ENCODE measurements at regions not wholly inside any gene's neighbourhood (a gene's known extent, or its start where the extent isn't known, plus 50 kb on each side); places are given as distances from the start of the nearest gene placed in this dataset.

DNA sequence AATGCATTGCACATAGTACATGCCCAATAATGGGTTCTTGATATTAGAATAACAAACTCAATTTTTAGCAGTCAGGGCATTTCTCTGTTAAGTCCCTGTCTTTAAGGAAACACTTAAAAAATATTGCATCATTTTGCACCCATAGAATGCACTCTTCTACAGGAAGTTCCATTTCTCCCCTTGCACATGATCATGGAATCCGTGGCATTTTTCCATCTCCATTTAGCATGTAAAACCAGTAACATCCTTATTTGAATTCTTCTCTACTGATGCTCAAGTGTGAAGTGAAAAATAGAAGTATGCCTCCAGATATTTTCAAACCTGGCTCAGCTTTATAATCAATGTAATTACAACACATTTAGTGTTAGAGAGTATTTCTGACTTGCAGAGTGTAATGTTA lies 192.8 kb downstream of the RWDD3 start:
- H3K27ac ChIP-seq = no peak overlapping the region
- no peak overlapping the region for H3K4me3 ChIP-seq
- ATAC-seq (no peak), DNase-seq (no peak)
- H3K9me3 ChIP-seq = no peaks in the 10 kb centered on the region
- H3K4me1 ChIP-seq = no peaks in the 10 kb centered on the region
- no peaks in the 10 kb centered on the region for H3K36me3 ChIP-seq
- intact Hi-C loops (cut with DNase I; ENCODE audit: low total_unique reads) (no loop called here), in situ Hi-C loops (cut with MboI; ENCODE audit: low sequenced_read_pairs in 4 of 4) (no loop called here)
- no peak for TF ChIP-seq POLR2A (IDR thresholded peaks at IDR 0.05)
- no peak for TF ChIP-seq CTCF (IDR thresholded peaks at IDR 0.05 in 4 of 5, conservative IDR thresholded peaks at IDR 0.05 in 1 of 5)
- H3K27me3 ChIP-seq = no peaks in the 10 kb centered on the region

- no peaks in the 10 kb centered on the region for H3K27me3 ChIP-seq
- in situ Hi-C loops (cut with MboI; ENCODE audit: low sequenced_read_pairs in 4 of 4) (no loop called here), intact Hi-C loops (cut with DNase I; ENCODE audit: low total_unique reads) (no loop called here)
- no peak overlapping the region for H3K27ac ChIP-seq
- no peak for TF ChIP-seq CTCF (IDR thresholded peaks at IDR 0.05 in 4 of 5, conservative IDR thresholded peaks at IDR 0.05 in 1 of 5)
- TF ChIP-seq POLR2A (IDR thresholded peaks at IDR 0.05) = no peak
- no peak for DNase-seq
- H3K36me3 ChIP-seq = no peaks in the 10 kb centered on the region
- no peak for ATAC-seq
- no peak overlapping the region for H3K4me3 ChIP-seq
- H3K9me3 ChIP-seq = no peaks in the 10 kb centered on the region
- no peaks in the 10 kb centered on the region for H3K4me1 ChIP-seq
These were observed 193.5 kb downstream of the RWDD3 start for GRCh38 chr1:95427525-95427924.

DNA sequence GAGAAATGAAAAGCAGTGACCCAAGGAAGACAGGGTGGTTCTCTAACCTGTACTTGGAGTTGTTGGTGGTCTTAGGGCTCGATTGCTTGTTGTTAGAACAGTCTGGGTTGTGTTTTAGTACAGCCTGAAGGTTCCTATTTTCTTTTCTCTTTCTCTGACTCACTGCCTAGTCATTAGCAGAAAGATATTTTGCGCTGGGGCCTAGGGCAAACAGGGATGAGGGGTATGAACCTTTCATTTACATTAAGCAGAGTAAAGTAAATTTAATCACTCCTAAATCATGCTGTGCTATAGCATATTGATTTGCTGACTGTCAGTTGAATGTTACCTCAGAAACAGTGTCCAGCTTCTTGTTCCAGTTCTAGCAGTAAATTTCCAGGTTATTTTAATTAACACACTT lies 197.2 kb downstream of the RWDD3 start:
- Histone ChIP-seq H3K4me1 (no peaks in the 10 kb centered on the region), H3K9me3 (no peaks in the 10 kb centered on the region), H3K27me3 (no peaks in the 10 kb centered on the region), H3K27ac (no peak overlapping the region), H3K36me3 (no peaks in the 10 kb centered on the region), H3K4me3 (no peak overlapping the region)
- in situ Hi-C loops (cut with MboI; ENCODE audit: low sequenced_read_pairs in 4 of 4) (no loop called here), intact Hi-C loops (cut with DNase I; ENCODE audit: low total_unique reads) (no loop called here)
- DNase-seq = no peak
- TF ChIP-seq POLR2A (IDR thresholded peaks at IDR 0.05) = no peak
- no peak for TF ChIP-seq CTCF (IDR thresholded peaks at IDR 0.05 in 4 of 5, conservative IDR thresholded peaks at IDR 0.05 in 1 of 5)
- no peak for ATAC-seq

DNA sequence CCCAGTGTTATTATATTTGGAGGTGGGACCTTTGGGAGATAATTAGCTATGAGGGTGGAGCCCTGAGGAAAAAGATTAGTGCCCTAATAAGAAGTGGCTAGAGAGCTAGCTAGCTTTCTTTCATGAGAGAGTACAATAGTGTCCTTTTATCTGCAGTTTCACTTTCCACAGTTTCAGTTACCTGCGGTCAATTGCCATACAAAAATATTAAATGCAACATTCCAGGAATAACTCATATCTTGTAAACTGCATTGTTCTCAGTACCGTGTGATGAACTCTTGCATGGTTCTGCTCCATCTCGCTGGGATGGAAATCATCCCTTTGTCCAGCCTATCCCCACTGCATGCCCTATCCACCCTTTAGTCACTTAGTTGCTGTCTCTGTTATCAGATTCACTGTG lies 201.6 kb downstream of the RWDD3 start:
- H3K4me3 ChIP-seq = no peak overlapping the region
- no peaks in the 10 kb centered on the region for H3K36me3 ChIP-seq
- no peak overlapping the region for H3K27ac ChIP-seq
- ATAC-seq (no peak), DNase-seq (no peak)
- in situ Hi-C loops (cut with MboI; ENCODE audit: low sequenced_read_pairs in 4 of 4) (no loop called here), intact Hi-C loops (cut with DNase I; ENCODE audit: low total_unique reads) (no loop called here)
- no peaks in the 10 kb centered on the region for H3K4me1 ChIP-seq
- H3K27me3 ChIP-seq = no peaks in the 10 kb centered on the region
- TF ChIP-seq POLR2A (IDR thresholded peaks at IDR 0.05) (no peak), CTCF (IDR thresholded peaks at IDR 0.05 in 4 of 5, conservative IDR thresholded peaks at IDR 0.05 in 1 of 5) (no peak)
- no peaks in the 10 kb centered on the region for H3K9me3 ChIP-seq

- Histone ChIP-seq H3K9me3 (no peaks in the 10 kb centered on the region), H3K27ac (no peak overlapping the region), H3K27me3 (no peaks in the 10 kb centered on the region), H3K4me1 (no peaks in the 10 kb centered on the region), H3K36me3 (no peaks in the 10 kb centered on the region), H3K4me3 (no peak overlapping the region)
- in situ Hi-C loops (cut with MboI; ENCODE audit: low sequenced_read_pairs in 4 of 4) = no loop called here
- TF ChIP-seq CTCF (IDR thresholded peaks at IDR 0.05 in 4 of 5, conservative IDR thresholded peaks at IDR 0.05 in 1 of 5) (no peak), POLR2A (IDR thresholded peaks at IDR 0.05) (no peak)
- intact Hi-C loops (cut with DNase I; ENCODE audit: low total_unique reads) = no loop called here
- ATAC-seq (no peak), DNase-seq (no peak)
These were observed 203.0 kb downstream of the RWDD3 start for GRCh38 chr1:95437011-95437410.

All from gastrocnemius medialis (tissue), 4 donors.